Cardiac fibroblast (primary cell): ENCODE measurements at regions not wholly inside any gene's neighbourhood (a gene's known extent, or its start where the extent isn't known, plus 50 kb on each side); places are given as distances from the start of the nearest gene placed in this dataset.

Experiments
- DNase-seq, 2 donors: peaks; one replicate each; pipeline versions ENCODE4 v3.0.0 to v3.0.0-alpha.2; 2010; ENCODE audit warnings: low read depth in 2 of 2
- H3K4me3 ChIP-seq, 2 donors: replicated peaks in 1 of 2; 1 replicate in 1 of 2; 2 replicates in 1 of 2; pipeline ENCODE4 v1.5.1; 2011; ENCODE audit warnings: low read depth in 2 of 2, low read length in 2 of 2, mild to moderate bottlenecking in 2 of 2, moderate library complexity in 1 of 2
- CTCF ChIP-seq: IDR thresholded peaks from one replicate; pipeline ENCODE4 v1.5.1; 2011; ENCODE audit warnings: low read depth, mild to moderate bottlenecking, low read length, inconsistent platforms

- no peak overlapping the region for H3K4me3 ChIP-seq
- no peak for TF ChIP-seq CTCF
- DNase-seq: no peak
Observed at GRCh38 chr6:23154159-23154558, 584.8 kb downstream of the HDGFL1 start.

GRCh38 chr6:23170049-23170448 lies 600.7 kb downstream of the HDGFL1 start:
- H3K4me3 ChIP-seq: no peak overlapping the region
- no peak for TF ChIP-seq CTCF
- peak in 1 of 2 donors; percentile 34 for DNase-seq

GRCh38 chr6:23173234-23173633 lies 603.9 kb downstream of the HDGFL1 start:
- H3K4me3 ChIP-seq: no peak overlapping the region
- no peak for TF ChIP-seq CTCF
- DNase-seq: peak in 1 of 2 donors; percentile 5

GRCh38 chr6:23174781-23175361 lies 605.5 kb downstream of the HDGFL1 start:
- peak; percentile 71 to 93 for DNase-seq
- TF ChIP-seq CTCF: no peak
- H3K4me3 ChIP-seq: no peak overlapping the region

GRCh38 chr6:23175391-23175790 lies 606.0 kb downstream of the HDGFL1 start:
- TF ChIP-seq CTCF: no peak
- DNase-seq: peak; percentile 44 to 59
- no peak overlapping the region for H3K4me3 ChIP-seq

- no peak for TF ChIP-seq CTCF
- DNase-seq: no peak
- H3K4me3 ChIP-seq: no peak overlapping the region
Observed at GRCh38 chr6:23176471-23176870, 607.1 kb downstream of the HDGFL1 start.

GRCh38 chr6:23176883-23177282 lies 607.5 kb downstream of the HDGFL1 start:
- peak in 1 of 2 donors; percentile 3 for DNase-seq
- no peak for TF ChIP-seq CTCF
- no peak overlapping the region for H3K4me3 ChIP-seq
